IMR-90 (cell line): ENCODE measurements at regions not wholly inside any gene's neighbourhood (a gene's known extent, or its start where the extent isn't known, plus 50 kb on each side); places are given as distances from the start of the nearest gene placed in this dataset.

Source experiments
- ATAC-seq: fragments of 200-7000 bp; cut with Tn5 transposase; 2 replicates; pipeline ENCODE4 v1.9.1; 2020; ENCODE audit warnings: low read depth, mild to moderate bottlenecking, moderate library complexity
- BruUV-seq: library from RNA; stranded (reverse); fragments of 400-500 nt; replicated peaks from 2 replicates; lab custom pipeline; 2021; lab: Mats Ljungman, UMichigan
- CTCF ChIA-PET: fragments of 300-600 bp; formaldehyde crosslinking; extraction: SDS; loops from one replicate; lab custom pipeline; 2021; ENCODE audit warnings: antibody characterized with exemption; lab: Yijun Ruan, JAX
- POLR2A ChIA-PET: fragments of 300-600 bp; sonication (Branson Sonifier 250); formaldehyde crosslinking; loops from one replicate; lab custom pipeline; 2022; ENCODE audit warnings: antibody characterized with exemption; ENCODE audit not compliant: unreplicated experiment; lab: Charles Lee
- DNase-seq: peaks from one replicate; pipeline ENCODE4 v3.0.0; 2013
- H2AFZ ChIP-seq: replicated peaks from 2 replicates; pipeline ENCODE3; 2013; ENCODE audit warnings: low read length, mild to moderate bottlenecking; ENCODE audit not compliant: poor library complexity
- H2AK5ac ChIP-seq: 2 replicates; pipeline ENCODE4 v1.6.1; 2013; ENCODE audit warnings: low read depth, low read length, inconsistent platforms
- H2AK9ac ChIP-seq: replicated peaks from 2 replicates; pipeline ENCODE3; 2013; ENCODE audit warnings: mild to moderate bottlenecking, low read depth, low read length, moderate library complexity; ENCODE audit not compliant: poor library complexity
- H2BK120ac ChIP-seq: 2 replicates; pipeline ENCODE4 v1.6.1; 2013; ENCODE audit warnings: low read depth, low read length, inconsistent platforms
- H2BK15ac ChIP-seq: 3 replicates; pipeline ENCODE4 v1.6.1; 2013; ENCODE audit warnings: low read depth, low read length, inconsistent platforms
- H2BK20ac ChIP-seq: 2 replicates; pipeline ENCODE4 v1.6.1; 2013; ENCODE audit warnings: low read depth, mild to moderate bottlenecking, inconsistent platforms, low read length, moderate library complexity
- H2BK5ac ChIP-seq: 2 replicates; pipeline ENCODE4 v1.6.1; 2013; ENCODE audit warnings: mild to moderate bottlenecking, low read depth, low read length, inconsistent platforms; ENCODE audit not compliant: poor library complexity, severe bottlenecking
- H3K14ac ChIP-seq: replicated peaks from 2 replicates; pipeline ENCODE4 v1.6.1; 2013; ENCODE audit warnings: low read depth, low read length, inconsistent platforms
- H3K18ac ChIP-seq: 2 replicates; pipeline ENCODE4 v1.6.1; 2013; ENCODE audit warnings: low read depth, low read length, control low read depth
- H3K23ac ChIP-seq: 2 replicates; pipeline ENCODE4 v1.6.1; 2013; ENCODE audit warnings: low read depth, low read length, inconsistent platforms
- H3K27ac ChIP-seq: 2 replicates; pipeline ENCODE4 v1.5.1; 2013; ENCODE audit warnings: mild to moderate bottlenecking, control low read depth, low read length; ENCODE audit not compliant: insufficient read depth
- H3K27me3 ChIP-seq: 2 replicates; pipeline ENCODE4 v1.6.1; 2013; ENCODE audit warnings: low read length; ENCODE audit not compliant: control insufficient read depth, insufficient read depth
- H3K36me3 ChIP-seq: 2 replicates; pipeline ENCODE4 v1.6.1; 2013; ENCODE audit warnings: low read length, mixed read lengths; ENCODE audit not compliant: control insufficient read depth, insufficient read depth
- H3K4ac ChIP-seq: 2 replicates; pipeline ENCODE4 v1.6.1; 2013; ENCODE audit warnings: low read depth, low read length, inconsistent platforms
- H3K4me1 ChIP-seq: 2 replicates; pipeline ENCODE4 v1.6.1; 2013; ENCODE audit warnings: low read length, mixed read lengths; ENCODE audit not compliant: control insufficient read depth, insufficient read depth
- H3K4me2 ChIP-seq: 2 replicates; pipeline ENCODE4 v1.6.1; 2013; ENCODE audit warnings: low read depth, mild to moderate bottlenecking, control low read depth, low read length, moderate library complexity
- H3K4me3 ChIP-seq: 2 replicates; pipeline ENCODE4 v1.5.1; 2013; ENCODE audit warnings: low read depth, mild to moderate bottlenecking, control low read depth, low read length, moderate library complexity; ENCODE audit not compliant: insufficient read depth
- H3K56ac ChIP-seq: 2 replicates; pipeline ENCODE4 v1.6.1; 2013; ENCODE audit warnings: low read length, inconsistent platforms; ENCODE audit not compliant: insufficient read depth; ENCODE audit errors: extremely low read depth
- H3K79me1 ChIP-seq, 2 experiments: 2 replicates each; pipeline ENCODE4 v1.6.1; 2013; ENCODE audit warnings: low read length in 2 of 2, inconsistent platforms in 1 of 2, low read depth in 1 of 2
- H3K9ac ChIP-seq: 2 replicates; pipeline ENCODE4 v1.6.1; 2013; ENCODE audit warnings: low read depth, low read length, control low read depth
- H3K9me1 ChIP-seq: 2 replicates; pipeline ENCODE4 v1.6.1; 2013; ENCODE audit warnings: low read length, inconsistent platforms; ENCODE audit not compliant: insufficient read depth
- H3K9me3 ChIP-seq: 2 replicates; pipeline ENCODE4 v1.6.1; 2013; ENCODE audit warnings: low read length; ENCODE audit not compliant: control insufficient read depth, insufficient read depth
- H4K20me1 ChIP-seq: 2 replicates; pipeline ENCODE4 v1.6.1; 2013; ENCODE audit warnings: low read length, inconsistent platforms; ENCODE audit not compliant: insufficient read depth
- H4K5ac ChIP-seq: 2 replicates; pipeline ENCODE4 v1.6.1; 2013; ENCODE audit warnings: mild to moderate bottlenecking, low read depth, low read length, control low read depth
- H4K8ac ChIP-seq, 2 experiments: 2 replicates each; pipeline ENCODE4 v1.6.1; 2013; ENCODE audit warnings: low read depth in 2 of 2, low read length in 2 of 2, control low read depth in 1 of 2, inconsistent platforms in 1 of 2
- H4K91ac ChIP-seq: 2 replicates; pipeline ENCODE4 v1.6.1; 2013; ENCODE audit warnings: low read depth, low read length, inconsistent platforms; ENCODE audit not compliant: insufficient read depth
- BHLHE40 ChIP-seq: fragments of 150-350 bp; IDR thresholded peaks from 2 replicates; pipeline ENCODE4 v1.6.1; 2016; ENCODE audit warnings: mild to moderate bottlenecking, low read depth, low read length
- ELK1 ChIP-seq: fragments of 150-350 bp; IDR thresholded peaks from 2 replicates; pipeline ENCODE4 v1.6.1; 2016; ENCODE audit warnings: low read depth, mild to moderate bottlenecking, low read length, moderate library complexity, borderline replicate concordance
- FOS ChIP-seq: fragments of 150-350 bp; IDR thresholded peaks from 2 replicates; pipeline ENCODE4 v1.6.1; 2016; ENCODE audit warnings: low read depth, low read length
- MAFK ChIP-seq: IDR thresholded peaks from 2 replicates; pipeline ENCODE4 v1.6.1; 2012; ENCODE audit warnings: low read depth, low read length, improper control_type of control experiment
- NFE2L2 ChIP-seq: fragments of 150-350 bp; IDR thresholded peaks from 2 replicates; pipeline ENCODE4 v1.6.1; 2016; ENCODE audit warnings: low read depth, mild to moderate bottlenecking, low read length
- RFX5 ChIP-seq: IDR thresholded peaks from 2 replicates; pipeline ENCODE4 v1.8.0; 2012; ENCODE audit warnings: low read depth, mild to moderate bottlenecking, low read length, moderate library complexity
- WGBS, 2 experiments: methylation state at CpG; one replicate each; pipeline versions ENCODE4 v1.1.5 to v1.1.7; 2013; ENCODE audit warnings: missing lambda C conversion rate in 2 of 2; ENCODE audit not compliant: insufficient read length in 1 of 2; ENCODE audit errors: extremely low coverage in 2 of 2; 5-methylcytosine and 5-hydroxymethylcytosine counted together
- dilution Hi-C: fragments of 300-500 bp; cut with HindIII; formaldehyde crosslinking; loops from one replicate; pipeline ENCODE4 v1.14.3; 2018; ENCODE audit warnings: low sequenced_read_pairs; ENCODE audit not compliant: unreplicated experiment
- in situ Hi-C: fragments of 300-500 bp; cut with MboI; formaldehyde crosslinking; loops from 3 replicates; pipeline ENCODE4 v1.14.3; 2019; ENCODE audit warnings: low sequenced_read_pairs, inconsistent platforms, mixed read lengths
- intact Hi-C: fragments of 100-400 bp; cut with micrococcal nuclease; formaldehyde crosslinking; loops from 2 replicates; pipeline ENCODE4 v1.10.0; 2022
- TF ChIP-seq, protein P1 (sequence below): conservative IDR thresholded peaks from 2 replicates; pipeline ENCODE4 v1.5.1; 2012; ENCODE audit warnings: mild to moderate bottlenecking, low read depth, low read length, improper control_type of control experiment

GRCh38 chr1:198861636-198862035 lies 222.8 kb downstream of the PTPRC start:
- no peak overlapping the region for H2AK5ac ChIP-seq
- no peak overlapping the region for H3K4ac ChIP-seq
- H2BK120ac ChIP-seq: no peak overlapping the region
- in situ Hi-C loops: no loop called here
- no peaks in the 10 kb centered on the region for H3K27me3 ChIP-seq
- ATAC-seq: no peak
- no peaks in the 10 kb centered on the region; the same call in 1 of the 2 replicates for H3K9me1 ChIP-seq
- no peak overlapping the region for H3K56ac ChIP-seq
- H3K9ac ChIP-seq: no peak overlapping the region
- intact Hi-C loops: no loop called here
- peak overlapping the region; percentile 40; the same call in 1 of the 2 replicates for H3K14ac ChIP-seq
- ChIA-PET CTCF (no interaction called here), POLR2A (no interaction called here)
- no peak for DNase-seq
- H3K18ac ChIP-seq: no peak overlapping the region
- no peak overlapping the region for H4K91ac ChIP-seq
- no peaks in the 10 kb centered on the region for H4K20me1 ChIP-seq
- H3K4me1 ChIP-seq: no peaks in the 10 kb centered on the region
- no peak overlapping the region for H3K23ac ChIP-seq
- H3K79me1 ChIP-seq: peaks cover 15 to 19% of the 10 kb centered on the region in 2 experiments; a peak in 3 of 4 replicates
- no peak overlapping the region for H3K4me3 ChIP-seq
- no peak overlapping the region for H4K5ac ChIP-seq
- TF ChIP-seq FOS: no peak
- TF ChIP-seq, protein P1, sequence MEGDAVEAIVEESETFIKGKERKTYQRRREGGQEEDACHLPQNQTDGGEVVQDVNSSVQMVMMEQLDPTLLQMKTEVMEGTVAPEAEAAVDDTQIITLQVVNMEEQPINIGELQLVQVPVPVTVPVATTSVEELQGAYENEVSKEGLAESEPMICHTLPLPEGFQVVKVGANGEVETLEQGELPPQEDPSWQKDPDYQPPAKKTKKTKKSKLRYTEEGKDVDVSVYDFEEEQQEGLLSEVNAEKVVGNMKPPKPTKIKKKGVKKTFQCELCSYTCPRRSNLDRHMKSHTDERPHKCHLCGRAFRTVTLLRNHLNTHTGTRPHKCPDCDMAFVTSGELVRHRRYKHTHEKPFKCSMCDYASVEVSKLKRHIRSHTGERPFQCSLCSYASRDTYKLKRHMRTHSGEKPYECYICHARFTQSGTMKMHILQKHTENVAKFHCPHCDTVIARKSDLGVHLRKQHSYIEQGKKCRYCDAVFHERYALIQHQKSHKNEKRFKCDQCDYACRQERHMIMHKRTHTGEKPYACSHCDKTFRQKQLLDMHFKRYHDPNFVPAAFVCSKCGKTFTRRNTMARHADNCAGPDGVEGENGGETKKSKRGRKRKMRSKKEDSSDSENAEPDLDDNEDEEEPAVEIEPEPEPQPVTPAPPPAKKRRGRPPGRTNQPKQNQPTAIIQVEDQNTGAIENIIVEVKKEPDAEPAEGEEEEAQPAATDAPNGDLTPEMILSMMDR: no peak
- no peak for TF ChIP-seq NFE2L2
- TF ChIP-seq ELK1: no peak
- TF ChIP-seq BHLHE40: no peak
- no peak for TF ChIP-seq MAFK
- no peak for TF ChIP-seq RFX5
- H3K9me3 ChIP-seq: no peaks in the 10 kb centered on the region
- H3K4me2 ChIP-seq: no peak overlapping the region
- H2BK5ac ChIP-seq: no peak overlapping the region
- dilution Hi-C loops: no loop called here
- WGBS, 2 experiments: no CpG with 5 or more reads among the region's 2 CpGs
- H3K36me3 ChIP-seq: peaks cover 6% of the 10 kb centered on the region; the same call in 1 of the 2 replicates
- no peak overlapping the region for H2BK15ac ChIP-seq
- H3K27ac ChIP-seq: no peak overlapping the region
- H4K8ac ChIP-seq: peak overlapping the region in 1 of 2 experiments; percentile 4; a peak in 1 of 4 replicates
- H2AK9ac ChIP-seq: no peak overlapping the region
- H2BK20ac ChIP-seq: no peak overlapping the region
- no peak overlapping the region for H2AFZ ChIP-seq
- BruUV-seq: no TSS peak
